GM21515 (cell line): ENCODE measurements at regions not wholly inside any gene's neighbourhood (a gene's known extent, or its start where the extent isn't known, plus 50 kb on each side); places are given as distances from the start of the nearest gene placed in this dataset.
"Not testable (repeated sequence)": the region's sequence is repeated elsewhere in the genome, so short reads cannot be mapped to it uniquely, and the experiment has no call there.

ENCODE experiments used
- ATAC-seq: cut with Tn5 transposase; IDR thresholded peaks from one replicate; pipeline ENCODE4 v1.9.1; 2021; ENCODE audit not compliant: unreplicated experiment

DNA sequence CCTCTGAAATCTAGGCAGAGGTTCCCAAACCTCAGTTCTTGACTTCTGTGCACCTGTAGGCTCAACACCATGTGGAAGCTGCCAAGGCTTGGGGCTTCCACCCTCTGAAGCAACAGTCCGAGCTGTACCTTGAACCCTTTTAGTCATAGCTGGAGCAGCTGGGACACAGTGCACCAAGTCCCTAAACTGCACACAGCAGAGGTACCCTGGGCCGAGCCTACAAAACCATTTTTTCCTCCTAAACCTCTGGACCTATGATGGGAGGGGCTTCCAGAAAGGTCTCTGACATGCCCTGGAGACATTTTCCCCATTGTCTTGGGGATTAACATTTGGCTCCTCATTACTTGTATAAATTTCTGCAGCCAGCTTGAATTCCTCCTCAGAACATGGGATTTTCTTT is 168.8 kb downstream of the TLE3 start:
- not testable (repeated sequence) for ATAC-seq

DNA sequence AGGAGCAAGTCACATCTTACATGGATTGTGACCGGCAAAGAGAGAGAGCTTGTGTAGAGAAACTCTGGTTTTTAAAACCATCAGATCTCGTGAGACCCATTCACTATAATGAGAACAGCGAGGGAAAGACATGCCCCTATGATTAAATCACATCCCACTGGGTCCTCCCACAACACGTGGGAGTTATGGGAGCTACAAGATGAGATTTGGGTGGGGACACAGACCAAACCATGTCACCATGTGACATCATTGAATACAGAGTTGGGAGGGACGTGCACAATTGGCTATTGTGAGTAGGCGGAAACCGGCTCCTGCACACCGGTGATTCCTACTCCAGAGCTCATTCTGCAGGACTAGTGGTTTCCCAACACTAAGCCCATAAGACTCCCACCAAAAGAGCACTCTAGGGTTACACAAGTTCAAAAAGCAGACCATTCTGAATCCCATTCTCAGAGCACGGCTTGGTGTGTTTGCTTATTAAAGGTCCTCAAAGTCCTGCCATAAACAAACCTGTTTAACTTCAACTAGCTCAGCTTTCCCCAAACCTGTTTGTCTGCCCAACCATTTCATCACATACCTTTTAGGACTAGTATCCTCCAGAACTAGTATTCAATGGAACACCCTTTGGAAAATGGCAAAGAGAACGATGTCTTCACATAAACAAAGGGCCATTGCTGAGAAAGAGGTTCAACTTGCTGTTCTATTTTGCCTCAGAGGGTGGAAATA is 167.6 kb downstream of the TLE3 start:
- ATAC-seq: no peak

DNA sequence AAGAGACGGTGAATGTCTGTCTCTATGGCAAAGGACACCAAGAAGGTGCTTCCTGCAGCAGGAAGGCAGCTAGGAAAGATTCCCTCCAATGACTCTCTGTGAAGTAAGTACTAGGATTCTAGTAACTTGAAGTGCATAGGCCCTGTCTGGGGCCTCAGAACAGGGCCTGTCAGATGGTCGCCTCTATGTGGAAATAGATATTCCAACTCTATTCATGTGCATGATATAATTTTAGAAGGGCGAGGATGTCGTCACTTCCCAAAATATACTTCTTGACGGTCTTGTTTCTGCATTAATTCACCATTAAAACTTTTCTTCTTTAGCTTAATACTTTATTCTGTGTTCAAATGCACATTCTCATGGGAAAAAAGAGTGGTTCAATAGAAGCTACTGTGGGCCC is 167.0 kb downstream of the TLE3 start:
- ATAC-seq: no peak

DNA sequence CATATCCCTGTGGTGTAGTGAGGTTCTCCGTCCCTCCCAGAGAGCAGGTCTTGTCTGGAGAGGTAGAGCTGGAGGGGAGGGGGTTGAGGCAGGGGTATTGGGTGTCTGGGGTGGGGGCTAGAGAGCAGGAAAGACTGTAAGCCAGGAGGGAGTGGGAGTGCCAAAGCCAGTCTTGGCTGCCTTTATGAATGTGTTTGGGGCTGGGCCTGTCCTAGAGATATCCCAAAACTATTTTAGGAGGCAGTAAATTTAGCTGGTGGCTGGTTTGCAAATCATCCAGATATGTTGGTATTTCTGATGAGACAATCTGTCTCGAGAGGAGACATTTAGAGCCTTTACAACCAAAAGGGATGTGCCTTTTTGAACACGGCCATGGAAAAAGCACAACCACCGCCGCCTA is 166.6 kb downstream of the TLE3 start:
- no peak for ATAC-seq

DNA sequence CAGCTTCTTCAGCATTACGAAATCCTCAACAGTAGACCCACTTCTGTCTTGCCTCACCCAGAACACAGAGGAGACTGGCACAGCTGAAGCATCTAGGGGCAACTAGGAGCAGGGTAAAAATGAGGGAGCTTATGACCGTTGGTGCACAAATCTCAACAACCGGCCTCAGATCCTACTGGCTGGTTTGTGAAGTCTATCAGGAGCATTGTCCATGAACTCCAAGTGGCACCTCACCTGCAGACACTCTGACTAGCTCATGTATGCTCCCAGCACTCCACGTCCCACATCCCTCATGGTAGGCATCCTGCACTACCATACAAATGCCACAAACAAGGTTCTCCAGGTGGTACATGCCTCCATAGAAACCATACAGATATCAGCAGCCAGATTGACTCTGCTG is 163.1 kb downstream of the TLE3 start:
- no peak for ATAC-seq

DNA sequence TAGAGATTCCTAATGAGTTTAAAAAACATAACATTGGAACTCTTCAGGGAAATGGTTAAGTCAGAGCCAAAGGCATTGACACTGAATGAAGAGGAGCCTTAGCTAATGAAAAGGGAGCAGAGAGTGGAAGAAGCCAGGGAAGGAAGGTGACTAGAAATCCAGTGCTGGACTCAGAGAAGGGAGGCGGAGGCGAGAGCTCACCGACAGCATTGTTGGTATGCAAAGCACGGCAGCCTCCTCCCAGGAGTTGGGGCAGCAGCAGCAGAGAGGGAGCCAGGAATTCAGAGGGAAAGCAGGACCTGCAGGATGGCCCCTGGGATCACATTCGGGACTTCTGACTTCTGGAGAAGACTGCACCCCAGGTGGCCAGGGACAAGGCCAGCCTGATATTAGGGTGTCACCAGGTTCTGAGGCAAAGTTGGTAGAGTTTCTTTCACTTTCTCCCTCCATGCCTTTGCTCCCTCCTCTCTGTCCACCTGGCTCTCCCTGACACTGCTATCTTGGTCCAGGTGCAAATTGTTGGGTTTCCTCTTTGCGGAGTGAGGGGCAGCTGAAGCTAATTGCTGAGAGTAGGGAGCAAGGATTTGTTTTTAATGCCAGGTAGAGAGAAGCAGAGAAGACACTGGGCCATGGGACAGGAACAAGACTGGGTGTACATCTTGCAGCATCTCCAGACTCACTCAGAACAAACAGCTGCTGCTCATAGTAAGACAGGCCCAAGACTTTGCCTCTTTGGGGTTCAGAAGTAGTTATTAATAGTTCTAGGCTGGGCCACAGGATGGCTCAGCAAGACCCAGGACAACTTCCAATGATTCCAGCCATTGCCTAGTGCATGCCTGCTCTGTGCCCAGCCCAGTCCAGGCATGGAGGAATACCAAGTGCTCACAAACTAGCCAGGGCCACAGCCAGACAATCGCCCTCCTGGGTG is 157.9 kb downstream of the TLE3 start:
- ATAC-seq: no peak

DNA sequence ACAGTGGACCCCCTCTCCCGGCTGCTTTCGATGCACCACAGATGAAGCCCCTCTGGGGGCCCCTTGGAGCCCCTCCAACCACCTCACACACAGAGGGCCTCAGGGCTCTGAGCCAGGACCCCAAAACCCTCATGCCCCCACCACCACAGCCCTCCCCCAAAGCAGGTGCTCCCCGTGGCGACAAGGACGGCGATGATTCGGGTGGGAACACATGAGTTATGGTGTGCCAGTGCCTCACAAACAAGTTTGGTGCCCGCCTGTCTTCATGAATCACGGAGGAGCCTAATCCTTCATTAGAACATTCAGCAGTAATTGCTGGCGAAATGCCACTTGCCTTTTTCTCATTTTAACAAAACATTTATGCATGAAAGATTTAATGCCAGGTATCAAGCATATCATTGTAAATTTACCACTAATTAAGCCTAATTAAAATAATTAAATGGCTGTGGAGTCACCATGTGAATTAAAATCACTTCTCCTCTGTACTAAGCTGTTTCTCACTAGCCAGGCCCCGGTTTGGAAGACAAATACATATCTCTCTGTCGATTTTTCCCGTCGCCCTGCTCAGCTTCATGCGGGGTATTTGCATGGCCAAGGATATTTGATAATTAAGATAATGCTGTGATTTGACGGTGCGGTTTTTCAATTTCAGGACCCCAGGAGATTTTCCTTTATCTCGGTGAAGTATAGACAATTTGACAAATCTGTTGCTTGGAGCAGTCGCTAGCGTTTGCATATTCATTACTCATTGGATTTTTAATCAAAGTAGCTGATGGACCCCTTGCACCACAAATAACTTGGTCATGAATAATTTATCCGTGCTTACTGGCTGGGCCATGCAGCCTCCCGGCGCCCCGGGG is 157.0 kb downstream of the TLE3 start:
- ATAC-seq: no peak

DNA sequence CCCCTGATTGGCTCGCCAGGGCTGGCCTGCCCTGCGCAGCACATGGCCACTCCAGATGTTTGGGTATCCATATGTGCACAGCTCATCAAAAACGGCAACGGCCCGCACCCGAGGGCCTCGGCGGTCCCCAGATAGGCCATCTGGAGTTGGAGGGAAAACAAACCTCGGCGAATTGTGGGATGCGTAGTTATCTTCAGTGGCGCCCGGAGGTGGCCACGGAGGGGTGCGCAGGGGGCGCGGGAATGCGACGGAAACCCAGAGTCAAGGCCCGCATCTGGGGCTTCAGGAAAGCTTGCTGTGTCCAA is 156.5 kb downstream of the TLE3 start:
- no peak for ATAC-seq

DNA sequence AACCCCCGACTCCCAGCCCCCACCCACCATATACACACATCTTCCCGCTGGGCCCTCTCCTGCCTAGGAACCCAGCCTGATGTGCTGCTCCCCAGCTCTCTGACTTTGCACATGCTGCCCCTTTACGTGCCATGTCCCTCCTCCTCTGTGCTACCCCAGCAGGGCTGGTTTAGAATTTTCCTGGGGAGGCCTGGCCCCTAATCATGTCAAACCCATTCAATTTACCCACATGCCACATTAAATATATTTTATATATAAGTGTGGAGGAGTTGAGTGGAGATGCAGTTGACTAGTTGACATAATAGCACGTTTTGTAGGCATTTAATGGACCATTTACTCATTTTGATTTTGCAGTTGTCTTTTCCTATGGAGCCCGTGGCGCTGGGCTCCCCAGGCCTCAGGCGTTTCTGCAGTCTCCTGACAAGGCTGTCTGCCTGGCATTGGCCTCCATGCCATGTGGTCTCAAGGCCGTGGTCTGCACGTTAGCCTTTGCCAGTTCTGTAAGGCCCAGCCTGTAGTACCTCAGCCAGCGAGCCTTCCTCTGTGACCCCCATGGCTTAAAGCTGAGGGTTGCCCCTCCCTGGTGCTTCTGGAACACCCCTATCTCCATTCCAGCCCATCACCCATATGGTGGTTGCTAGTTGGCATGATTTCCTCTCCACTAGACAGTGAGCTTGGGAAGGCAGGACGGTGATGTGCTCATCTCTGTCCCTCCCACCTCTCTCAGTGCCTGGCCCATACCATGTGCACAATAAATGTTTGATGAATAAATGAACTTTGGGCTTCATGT is 155.8 kb downstream of the TLE3 start:
- no peak for ATAC-seq

DNA sequence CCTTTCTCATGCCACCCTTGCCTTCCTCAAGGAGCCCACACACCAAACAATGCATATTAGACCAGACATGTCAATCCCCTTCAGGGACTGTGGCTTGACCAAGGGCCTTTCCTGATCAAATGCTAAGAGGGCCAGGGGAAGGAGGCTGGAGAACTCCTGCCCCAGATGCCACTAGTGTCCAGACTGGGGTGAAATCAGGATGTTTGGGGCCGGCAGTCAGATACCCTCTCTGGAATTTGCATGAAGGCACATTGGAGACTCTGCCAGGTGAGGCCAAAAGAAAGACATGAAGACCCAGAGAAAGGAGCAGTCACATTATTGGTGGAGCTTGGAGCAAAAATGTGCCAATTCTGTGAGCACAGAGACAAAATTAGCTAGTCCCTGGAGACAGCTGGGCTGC is 154.1 kb downstream of the TLE3 start:
- ATAC-seq: no peak

DNA sequence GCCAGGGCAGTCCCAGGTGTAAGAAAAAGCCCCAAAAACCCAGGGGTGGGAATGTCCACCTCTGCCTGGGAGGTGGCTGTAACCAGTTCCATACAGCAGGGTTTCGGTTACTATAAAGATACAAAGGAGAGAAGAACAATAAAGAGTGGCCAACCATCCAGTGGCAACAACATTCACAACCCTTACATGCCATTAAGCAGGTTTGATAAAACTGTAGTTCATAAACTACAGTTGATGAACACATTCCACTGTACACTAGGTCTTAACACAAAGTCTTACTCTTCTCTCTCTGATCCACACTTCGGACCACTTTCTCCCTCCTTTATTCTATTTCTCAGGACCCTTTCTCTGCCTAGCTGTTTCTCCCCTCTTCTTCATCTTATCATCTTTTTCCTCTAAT is 152.0 kb downstream of the TLE3 start:
- ATAC-seq: no peak

DNA sequence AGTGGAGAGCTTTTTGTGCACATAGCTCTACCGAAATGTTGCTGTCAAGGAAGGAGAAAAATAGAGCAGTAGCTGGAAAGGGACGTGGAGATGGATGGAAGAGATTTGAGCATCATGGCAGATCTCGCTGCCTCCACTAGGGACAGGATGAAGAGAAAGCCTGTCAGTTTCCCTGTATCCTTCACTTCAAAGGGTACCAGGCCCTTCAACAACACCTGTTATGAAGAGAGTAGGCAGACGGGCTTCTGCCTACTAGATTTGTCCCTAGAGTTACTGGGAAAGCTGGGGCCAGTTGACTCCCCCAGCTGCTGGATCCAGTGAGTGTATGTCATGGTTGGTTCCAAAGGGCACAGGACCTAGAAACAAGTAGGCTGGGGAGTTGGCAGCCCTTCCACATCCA is 150.8 kb downstream of the TLE3 start:
- ATAC-seq: no peak

DNA sequence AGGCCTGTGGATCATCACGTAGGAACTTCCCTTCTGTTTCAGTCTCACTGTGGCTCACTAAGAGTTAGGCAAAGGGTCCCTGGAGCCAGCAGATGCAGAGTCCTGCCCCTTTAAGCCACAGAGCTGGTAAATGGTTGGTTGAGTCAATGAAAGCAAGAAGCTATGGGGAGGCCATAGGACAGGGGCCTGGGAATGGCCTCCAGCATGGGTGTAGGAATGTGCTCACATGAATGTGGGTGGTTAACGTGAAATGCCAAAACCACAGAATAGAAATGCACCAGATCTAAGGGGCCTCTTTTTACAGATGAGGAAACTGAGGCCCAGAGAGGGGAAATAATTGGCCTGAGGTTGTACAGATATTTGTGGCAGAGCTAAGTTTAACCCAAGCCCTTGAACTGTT is 150.3 kb downstream of the TLE3 start:
- no peak for ATAC-seq

DNA sequence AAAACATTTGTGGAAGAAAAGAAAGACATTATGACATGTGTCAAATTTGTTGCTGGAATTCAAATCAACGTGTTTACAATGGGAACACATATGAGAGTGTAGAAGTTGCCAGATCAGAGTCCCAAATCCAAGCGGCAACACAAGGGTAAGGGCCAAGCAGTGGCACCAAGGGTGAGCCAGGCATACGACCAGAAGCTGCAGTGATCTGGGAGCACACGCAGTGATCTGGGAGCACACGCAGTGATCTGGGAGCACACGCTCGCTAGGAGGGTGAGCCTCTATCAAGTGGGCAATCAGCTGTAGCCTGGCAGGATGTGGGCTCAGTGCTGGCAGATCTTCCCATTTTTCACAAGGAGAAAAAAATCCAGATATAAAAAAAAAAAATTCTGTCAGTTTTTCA is 148.2 kb downstream of the TLE3 start:
- no peak for ATAC-seq

DNA sequence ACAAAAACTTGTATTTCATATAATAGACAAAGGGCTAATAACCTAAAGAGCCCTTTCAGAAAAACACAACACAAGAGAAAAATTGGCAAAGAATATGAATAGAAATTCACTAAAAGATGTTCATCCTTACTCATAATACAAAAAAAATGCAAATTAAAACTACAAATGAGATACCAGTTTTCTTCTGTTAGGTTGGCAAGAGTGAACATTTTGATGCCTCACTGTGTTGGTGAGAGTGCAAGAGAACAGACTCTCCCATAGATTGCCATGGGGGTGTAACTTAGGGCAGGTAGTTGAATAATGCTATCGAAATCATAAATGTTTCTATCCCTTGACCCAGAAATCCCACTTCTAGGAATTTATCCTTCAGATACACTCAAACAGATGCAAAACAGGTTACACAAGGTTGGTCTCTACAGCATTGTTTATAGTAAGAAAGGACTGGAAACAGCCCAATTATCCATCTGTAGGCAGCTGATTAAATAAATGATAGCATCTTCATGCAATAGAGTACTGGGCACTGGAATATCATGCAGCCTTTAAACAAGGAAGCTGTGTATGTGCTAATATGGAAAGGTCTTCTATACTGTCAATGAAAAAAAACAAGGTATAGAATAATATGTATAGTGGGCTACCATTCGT is 146.3 kb downstream of the TLE3 start:
- ATAC-seq: no peak

DNA sequence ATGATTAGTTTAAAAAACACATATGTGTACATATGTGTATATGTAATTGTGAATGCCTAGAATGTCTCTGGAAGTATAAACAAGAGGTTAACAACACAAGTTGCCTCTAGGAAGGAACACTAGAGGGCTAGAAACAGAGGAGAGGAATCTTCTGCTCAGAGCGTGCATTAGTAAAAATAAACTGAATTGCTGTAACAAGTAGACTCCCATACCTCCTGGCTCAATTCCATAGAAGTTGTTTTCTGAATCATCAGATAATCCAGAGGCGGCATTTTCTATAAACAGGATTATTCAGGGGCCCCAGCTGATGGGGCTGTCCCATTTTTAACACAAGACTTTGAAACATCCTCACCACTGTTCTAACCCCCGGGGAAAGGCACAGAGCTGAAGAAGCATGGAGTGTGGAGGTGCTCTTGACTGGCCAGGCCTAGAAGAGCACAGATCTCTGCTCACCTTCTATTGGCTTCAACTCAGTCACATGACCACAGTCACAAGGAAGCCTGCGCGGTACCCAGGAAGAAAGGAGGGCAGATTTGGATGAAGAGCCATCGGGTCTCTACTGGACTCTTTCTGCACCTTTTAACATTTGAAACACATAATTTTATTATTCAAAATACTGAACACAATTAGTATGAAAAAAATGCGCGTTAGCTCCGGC is 145.7 kb downstream of the TLE3 start:
- ATAC-seq: no peak

DNA sequence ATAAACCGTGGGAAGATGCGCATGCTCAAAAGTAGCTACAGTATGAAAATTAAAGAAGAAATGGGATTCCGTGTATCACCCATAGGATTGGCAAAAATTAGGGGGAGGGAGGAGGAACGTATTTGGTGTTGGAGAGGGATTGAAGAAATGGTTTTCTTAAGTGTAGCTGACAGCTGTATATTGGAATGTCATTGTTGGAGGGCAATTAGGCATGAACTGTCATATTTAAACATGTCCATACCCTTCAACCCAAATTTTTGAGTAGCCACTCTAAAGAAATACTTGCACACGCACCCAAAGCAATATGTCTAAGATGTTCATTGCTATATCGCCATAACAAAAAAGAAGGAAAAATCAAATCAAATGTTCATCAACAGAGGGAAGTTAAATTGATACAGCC is 144.7 kb downstream of the TLE3 start:
- no peak for ATAC-seq

DNA sequence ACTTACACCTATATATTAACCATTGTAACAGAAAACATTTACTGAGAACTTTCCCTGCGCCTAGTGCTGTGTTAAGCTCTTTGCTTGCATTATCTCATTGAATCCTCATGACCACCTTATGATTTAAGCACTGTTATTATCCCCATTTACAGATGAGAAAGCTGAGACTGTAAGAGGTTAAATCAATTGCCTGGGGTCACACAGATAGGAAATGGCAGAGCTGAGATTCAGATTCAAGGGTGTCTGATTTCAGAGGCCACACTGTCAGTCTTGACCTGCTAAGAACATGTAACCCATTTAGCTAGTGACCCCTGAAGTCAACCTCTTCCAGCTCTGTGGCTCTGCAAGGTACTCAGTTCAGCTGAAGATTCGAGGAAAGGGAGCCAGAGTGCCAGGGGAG is 143.9 kb downstream of the TLE3 start:
- ATAC-seq: no peak

DNA sequence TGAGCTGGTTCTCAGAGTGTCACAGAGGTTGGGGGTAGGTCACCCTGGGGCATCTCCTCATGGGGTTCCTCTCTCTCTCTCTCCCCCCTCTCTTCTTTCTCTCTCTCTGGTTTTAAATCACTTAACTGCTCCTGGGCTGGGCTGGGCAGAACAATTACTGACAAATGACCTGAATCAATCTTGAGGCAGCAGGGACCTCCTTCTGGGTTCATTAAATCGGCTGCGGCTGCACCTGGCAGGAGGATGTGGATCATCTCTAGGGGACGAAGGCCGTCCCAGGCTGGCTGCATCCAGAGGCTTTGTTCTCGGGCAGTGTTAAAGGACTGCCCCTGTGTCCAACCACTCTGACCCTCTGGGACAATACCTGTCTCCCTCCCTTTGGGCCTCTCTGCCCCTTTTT is 143.1 kb downstream of the TLE3 start:
- ATAC-seq: no peak
